Kidney (tissue), 13 donors: ENCODE measurements at regions not wholly inside any gene's neighbourhood (a gene's known extent, or its start where the extent isn't known, plus 50 kb on each side); places are given as distances from the start of the nearest gene placed in this dataset.
"Not testable (repeated sequence)": the region's sequence is repeated elsewhere in the genome, so short reads cannot be mapped to it uniquely, and the experiment has no call there.

Experiments used
- DNase-seq, 5 donors: peaks; one replicate each; pipeline ENCODE4 v3.0.0-alpha.2; 2013 to 2020
- FAIRE-seq: peaks from 2 replicates; lab custom pipeline; 2012; peaks lifted over from hg19 to GRCh38; lab: Jason Lieb, UNC
- H3K27ac ChIP-seq, 2 donors: one replicate each; pipeline ENCODE4 v1.7.0; 2013; ENCODE audit warnings: low read depth in 2 of 2, low read length in 2 of 2, inconsistent platforms in 1 of 2
- H3K27me3 ChIP-seq: one replicate; pipeline ENCODE4 v1.7.1; 2013; ENCODE audit warnings: low read length, inconsistent platforms; ENCODE audit not compliant: control insufficient read depth, insufficient read depth
- H3K36me3 ChIP-seq, 3 donors: one replicate each; pipeline versions ENCODE4 v1.7.0 to v1.7.1; 2013; ENCODE audit warnings: low read length in 3 of 3, control low read depth in 1 of 3, inconsistent platforms in 1 of 3; ENCODE audit not compliant: insufficient read depth in 3 of 3, control insufficient read depth in 2 of 3
- H3K4me1 ChIP-seq, 3 donors: one replicate each; pipeline versions ENCODE4 v1.7.0 to v1.7.1; 2013; ENCODE audit warnings: low read length in 3 of 3, inconsistent platforms in 1 of 3, low read depth in 1 of 3; ENCODE audit not compliant: control insufficient read depth in 2 of 3, insufficient read depth in 2 of 3
- H3K4me3 ChIP-seq, 3 donors: one replicate each; pipeline versions ENCODE4 v1.7.0 to v1.8.1; 2013; ENCODE audit warnings: low read length in 3 of 3, control low read depth in 1 of 3, inconsistent platforms in 1 of 3
- H3K9ac ChIP-seq, 3 donors: one replicate each; pipeline versions ENCODE4 v1.7.0 to v1.7.1; 2013; ENCODE audit warnings: low read length in 3 of 3, control low read depth in 1 of 3, inconsistent platforms in 1 of 3
- H3K9me3 ChIP-seq, 3 donors: one replicate each; pipeline versions ENCODE4 v1.7.0 to v1.7.1; 2013; ENCODE audit warnings: low read length in 3 of 3, control low read depth in 1 of 3, inconsistent platforms in 1 of 3; ENCODE audit not compliant: control insufficient read depth in 2 of 3, insufficient read depth in 1 of 3
- intact Hi-C: fragments of 100-400 bp; cut with DNase I; formaldehyde crosslinking; loops from one replicate; pipeline ENCODE4 v1.11.1; 2022
- TF ChIP-seq, protein P1 (sequence below): IDR thresholded peaks from 3 replicates; pipeline ENCODE4 v1.5.1; 2012; ENCODE audit warnings: mild to moderate bottlenecking, moderate library complexity, borderline replicate concordance; ENCODE audit not compliant: insufficient read depth; ENCODE audit errors: extremely low read depth
- donor health status: control.
- donor health status: control.
- donor health status: control.
- donor health status: control.
- donor health status: control.
- donor health status: DM: yes; HTN: yes; CAD: no.
- donor health status: Normal renal cell carcinoma (clear cell type).

DNA sequence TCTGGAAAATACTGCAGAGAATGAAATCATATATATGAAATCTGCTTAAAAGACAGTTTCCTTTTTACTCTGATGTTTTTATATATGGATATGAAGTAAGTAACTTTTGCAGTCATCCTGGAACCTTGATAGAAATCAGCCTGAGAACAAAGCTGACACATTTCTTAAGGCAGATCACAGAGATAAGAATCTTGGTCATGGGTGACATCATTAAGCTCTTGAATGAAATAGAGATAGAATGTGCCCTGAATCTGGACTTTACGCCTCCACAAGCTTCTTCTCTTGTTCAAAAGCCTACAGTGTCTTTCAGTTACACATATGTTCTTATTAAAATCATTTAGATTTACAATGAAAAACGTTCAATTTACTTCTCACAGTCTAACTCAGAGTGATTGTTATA is 319.1 kb upstream of the CNTNAP2 start:
- FAIRE-seq (no peak), DNase-seq (no peak)
- Histone ChIP-seq H3K27me3 (no peaks in the 10 kb centered on the region), H3K27ac (no peak overlapping the region), H3K4me1 (no peaks in the 10 kb centered on the region), H3K4me3 (no peak overlapping the region), H3K9me3 (no peaks in the 10 kb centered on the region), H3K36me3 (no peaks in the 10 kb centered on the region), H3K9ac (no peak overlapping the region)
- intact Hi-C loops, result no loop called here
- TF ChIP-seq, protein P1, sequence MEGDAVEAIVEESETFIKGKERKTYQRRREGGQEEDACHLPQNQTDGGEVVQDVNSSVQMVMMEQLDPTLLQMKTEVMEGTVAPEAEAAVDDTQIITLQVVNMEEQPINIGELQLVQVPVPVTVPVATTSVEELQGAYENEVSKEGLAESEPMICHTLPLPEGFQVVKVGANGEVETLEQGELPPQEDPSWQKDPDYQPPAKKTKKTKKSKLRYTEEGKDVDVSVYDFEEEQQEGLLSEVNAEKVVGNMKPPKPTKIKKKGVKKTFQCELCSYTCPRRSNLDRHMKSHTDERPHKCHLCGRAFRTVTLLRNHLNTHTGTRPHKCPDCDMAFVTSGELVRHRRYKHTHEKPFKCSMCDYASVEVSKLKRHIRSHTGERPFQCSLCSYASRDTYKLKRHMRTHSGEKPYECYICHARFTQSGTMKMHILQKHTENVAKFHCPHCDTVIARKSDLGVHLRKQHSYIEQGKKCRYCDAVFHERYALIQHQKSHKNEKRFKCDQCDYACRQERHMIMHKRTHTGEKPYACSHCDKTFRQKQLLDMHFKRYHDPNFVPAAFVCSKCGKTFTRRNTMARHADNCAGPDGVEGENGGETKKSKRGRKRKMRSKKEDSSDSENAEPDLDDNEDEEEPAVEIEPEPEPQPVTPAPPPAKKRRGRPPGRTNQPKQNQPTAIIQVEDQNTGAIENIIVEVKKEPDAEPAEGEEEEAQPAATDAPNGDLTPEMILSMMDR, result no peak

DNA sequence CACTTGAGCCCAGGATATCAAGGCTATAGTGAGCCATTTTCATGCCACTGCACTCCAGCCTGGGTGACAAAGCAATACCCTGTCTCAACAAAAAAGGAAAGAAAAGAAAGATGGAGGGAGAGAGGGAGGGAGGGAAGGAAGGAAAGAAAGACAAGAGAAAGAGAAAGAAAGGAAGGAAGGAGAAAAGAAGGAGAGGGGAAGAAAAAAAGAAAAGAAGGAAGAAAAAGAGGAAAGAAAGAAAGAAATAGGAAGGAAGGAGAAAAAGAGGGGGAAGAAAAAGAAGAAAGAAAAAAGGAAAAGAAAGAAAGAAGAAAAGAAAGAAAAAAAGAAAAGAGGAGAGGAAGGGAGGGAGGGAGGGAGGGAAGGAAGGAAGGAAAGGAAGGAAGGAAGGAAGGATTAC is 321.5 kb upstream of the CNTNAP2 start:
- H3K9ac ChIP-seq, result no peak overlapping the region
- H3K4me3 ChIP-seq, result no peak overlapping the region
- no peaks in the 10 kb centered on the region for H3K27me3 ChIP-seq
- FAIRE-seq (no peak), DNase-seq (no peak)
- H3K9me3 ChIP-seq, result no peaks in the 10 kb centered on the region
- TF ChIP-seq, protein P1, result no peak
- no peak overlapping the region for H3K27ac ChIP-seq
- no peaks in the 10 kb centered on the region for H3K36me3 ChIP-seq
- no peaks in the 10 kb centered on the region for H3K4me1 ChIP-seq
- intact Hi-C loops, result no loop called here

DNA sequence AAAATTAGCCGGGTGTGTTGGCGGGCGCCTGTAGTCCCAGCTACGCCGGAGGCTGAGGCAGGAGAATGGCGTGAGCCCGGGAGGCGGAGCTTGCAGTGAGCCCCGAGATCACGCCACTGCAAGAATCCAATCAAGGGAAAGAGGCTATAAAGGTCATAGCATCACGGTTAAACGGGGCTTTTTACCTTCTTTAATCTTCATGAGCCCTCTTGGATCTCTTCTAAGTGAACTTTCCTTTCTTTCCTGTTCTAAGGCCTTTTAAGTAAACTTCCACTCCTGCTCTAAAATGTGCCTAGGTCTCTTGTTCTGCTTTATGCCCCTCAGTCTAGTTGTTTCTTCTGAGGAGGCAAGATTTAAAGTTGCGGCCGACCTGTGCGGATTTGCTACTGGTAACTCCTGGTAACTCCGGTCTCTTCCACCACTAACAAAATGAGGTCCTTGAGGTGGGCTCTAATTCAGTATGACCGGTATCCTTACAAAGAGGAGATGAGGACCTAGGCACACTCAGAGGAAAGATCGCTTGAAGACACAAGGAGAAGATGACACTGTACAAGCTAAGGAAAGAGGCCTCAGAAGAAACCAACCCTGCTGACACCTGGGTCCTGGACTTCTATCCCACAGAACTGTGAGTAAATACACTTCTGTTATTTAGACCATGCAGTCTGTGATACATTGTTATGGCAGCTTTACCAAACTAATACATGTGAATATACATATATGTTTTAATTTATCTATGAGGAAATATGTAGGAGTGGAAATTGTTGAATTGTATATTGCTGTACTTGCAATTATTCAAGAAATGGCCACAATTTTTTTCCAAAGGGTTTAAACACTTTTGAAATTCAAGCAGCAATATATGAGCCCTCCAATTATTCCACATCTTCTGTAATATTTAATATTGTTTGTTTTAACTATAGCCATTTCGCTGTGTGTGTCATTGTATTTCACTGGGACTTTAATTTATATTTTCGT is 331.5 kb upstream of the CNTNAP2 start:
- no peaks in the 10 kb centered on the region for H3K36me3 ChIP-seq
- intact Hi-C loops, result no loop called here
- no peak for FAIRE-seq
- DNase-seq, result no peak
- H3K27ac ChIP-seq, result no peak overlapping the region
- no peak overlapping the region for H3K9ac ChIP-seq
- TF ChIP-seq, protein P1, result no peak
- H3K4me1 ChIP-seq, result no peaks in the 10 kb centered on the region
- no peaks in the 10 kb centered on the region for H3K9me3 ChIP-seq
- H3K4me3 ChIP-seq, result no peak overlapping the region
- no peaks in the 10 kb centered on the region for H3K27me3 ChIP-seq

DNA sequence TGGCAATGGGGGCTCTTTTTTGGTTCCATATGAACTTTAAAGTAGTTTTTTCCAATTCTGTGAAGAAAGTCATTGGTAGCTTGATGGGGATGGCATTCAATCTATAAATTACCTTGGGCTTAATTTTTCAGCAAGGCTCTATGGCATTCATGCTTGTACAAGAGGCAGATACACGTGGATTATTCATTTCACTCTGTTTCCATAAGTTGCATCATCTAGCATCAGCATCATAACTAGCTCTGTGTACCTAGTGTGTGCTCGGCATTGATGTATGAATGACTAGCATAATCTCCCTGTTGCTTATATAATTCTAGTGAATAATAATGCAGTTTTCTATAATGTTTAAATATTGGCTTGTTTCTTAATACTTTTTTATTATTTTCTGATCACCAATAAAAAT is 335.2 kb upstream of the CNTNAP2 start:
- H3K9me3 ChIP-seq, FAIRE-seq, H3K4me3 ChIP-seq, H3K27ac ChIP-seq, H3K4me1 ChIP-seq, H3K27me3 ChIP-seq, H3K9ac ChIP-seq, H3K36me3 ChIP-seq, DNase-seq, intact Hi-C loops: not testable (repeated sequence)
